ENCODE measurements at regions not wholly inside any gene's neighbourhood (a gene's known extent, or its start where the extent isn't known, plus 50 kb on each side); places are given as distances from the start of the nearest gene placed in this dataset.
A peak's percentile ranks its signal among the peaks of the same experiment; 100 is the strongest.

DNA sequence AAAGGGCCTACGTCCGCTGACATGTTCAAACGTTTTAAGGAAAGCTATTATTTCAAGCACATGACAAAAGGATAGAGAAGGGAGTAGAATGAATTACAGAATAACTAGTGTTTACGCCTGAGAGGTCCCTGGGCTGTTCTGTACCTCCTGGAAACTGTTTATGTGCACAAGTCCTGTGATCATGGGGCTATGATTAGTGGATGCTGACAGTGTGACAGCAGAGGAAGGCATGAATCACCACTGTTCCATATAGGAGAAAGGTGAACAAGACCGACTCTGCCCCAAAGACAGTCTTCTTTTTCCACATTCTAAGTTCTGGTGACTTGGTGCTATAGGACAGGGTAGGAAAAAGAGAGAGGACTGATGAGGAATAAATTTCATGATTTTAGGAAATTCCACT, 249.2 kb upstream of the PRDM1 start:
- POLR2A ChIA-PET = no interaction called here
- no peak for ATAC-seq
- no peak overlapping the region for H3K27ac Mint-ChIP-seq

DNA sequence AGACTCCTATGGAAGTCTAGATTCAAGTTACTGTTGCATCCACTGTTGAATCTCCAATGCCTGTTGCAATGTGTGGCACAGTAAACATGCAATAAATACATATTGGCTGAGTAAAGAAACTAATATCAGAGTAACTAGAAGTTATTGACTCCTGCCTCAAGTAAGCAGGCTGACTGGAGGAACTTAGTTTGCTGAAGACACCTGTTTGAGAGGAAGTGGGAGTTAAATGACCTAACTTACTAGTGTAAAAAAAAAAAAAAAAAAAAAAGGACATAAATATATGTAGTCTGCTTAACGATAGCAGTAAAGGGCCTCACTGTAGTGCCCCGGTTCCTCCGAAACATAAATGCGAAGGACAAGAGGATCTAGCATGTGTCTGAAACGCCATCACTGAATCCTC, 249.8 kb upstream of the PRDM1 start:
- Mint-ChIP-seq H3K36me3 (no peaks in the 10 kb centered on the region), H3K27ac (no peak overlapping the region), H3K4me3 (no peak overlapping the region), H3K27me3 (peaks cover 0 to 8% (median 0%) of the 10 kb centered on the region in 5 donors), H3K4me1 (peaks cover 0 to 10% (median 0%) of the 10 kb centered on the region in 4 donors), H3K9me3 (no peaks in the 10 kb centered on the region)
- POLR2A ChIA-PET = no interaction called here
- DNase-seq = no peak
- no peak for ATAC-seq

More for the DNA sequence above, 249.2 kb upstream of the PRDM1 start:
- Mint-ChIP-seq H3K4me1 (peaks cover 0 to 10% (median 0%) of the 10 kb centered on the region in 4 donors), H3K9me3 (peaks cover 0 to 5% (median 0%) of the 10 kb centered on the region in 9 donors), H3K36me3 (no peaks in the 10 kb centered on the region), H3K4me3 (no peak overlapping the region), H3K27me3 (peaks cover 0 to 8% (median 0%) of the 10 kb centered on the region in 5 donors)
- DNase-seq = no peak

DNA sequence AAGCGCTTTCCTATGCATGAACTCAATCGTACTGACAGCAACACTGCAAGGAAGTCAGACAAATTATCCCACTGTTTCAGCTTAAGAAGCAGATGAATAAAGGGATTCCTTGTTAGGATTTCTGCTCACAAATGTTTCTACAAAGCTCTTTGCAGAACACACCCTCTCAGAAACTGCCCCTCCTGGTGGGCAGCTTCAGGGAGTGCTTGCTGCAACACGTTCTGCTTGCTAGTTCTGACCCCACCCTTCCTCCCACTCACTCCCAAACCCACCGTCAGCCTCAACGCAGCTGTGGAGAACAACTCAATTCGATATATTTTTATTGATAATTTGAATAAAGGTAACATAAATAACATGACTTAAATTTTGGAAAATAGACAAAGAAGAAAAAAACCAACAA, 250.8 kb upstream of the PRDM1 start:
- Mint-ChIP-seq H3K27ac (no peak overlapping the region), H3K4me3 (no peak overlapping the region), H3K36me3 (no peaks in the 10 kb centered on the region), H3K27me3 (peaks cover 0 to 7% (median 0%) of the 10 kb centered on the region in 5 donors), H3K9me3 (no peaks in the 10 kb centered on the region), H3K4me1 (peaks cover 0 to 10% (median 0%) of the 10 kb centered on the region in 4 donors)
- DNase-seq (peak in 1 of 10 donors; percentile 4), ATAC-seq (no peak)
- POLR2A ChIA-PET = no interaction called here

DNA sequence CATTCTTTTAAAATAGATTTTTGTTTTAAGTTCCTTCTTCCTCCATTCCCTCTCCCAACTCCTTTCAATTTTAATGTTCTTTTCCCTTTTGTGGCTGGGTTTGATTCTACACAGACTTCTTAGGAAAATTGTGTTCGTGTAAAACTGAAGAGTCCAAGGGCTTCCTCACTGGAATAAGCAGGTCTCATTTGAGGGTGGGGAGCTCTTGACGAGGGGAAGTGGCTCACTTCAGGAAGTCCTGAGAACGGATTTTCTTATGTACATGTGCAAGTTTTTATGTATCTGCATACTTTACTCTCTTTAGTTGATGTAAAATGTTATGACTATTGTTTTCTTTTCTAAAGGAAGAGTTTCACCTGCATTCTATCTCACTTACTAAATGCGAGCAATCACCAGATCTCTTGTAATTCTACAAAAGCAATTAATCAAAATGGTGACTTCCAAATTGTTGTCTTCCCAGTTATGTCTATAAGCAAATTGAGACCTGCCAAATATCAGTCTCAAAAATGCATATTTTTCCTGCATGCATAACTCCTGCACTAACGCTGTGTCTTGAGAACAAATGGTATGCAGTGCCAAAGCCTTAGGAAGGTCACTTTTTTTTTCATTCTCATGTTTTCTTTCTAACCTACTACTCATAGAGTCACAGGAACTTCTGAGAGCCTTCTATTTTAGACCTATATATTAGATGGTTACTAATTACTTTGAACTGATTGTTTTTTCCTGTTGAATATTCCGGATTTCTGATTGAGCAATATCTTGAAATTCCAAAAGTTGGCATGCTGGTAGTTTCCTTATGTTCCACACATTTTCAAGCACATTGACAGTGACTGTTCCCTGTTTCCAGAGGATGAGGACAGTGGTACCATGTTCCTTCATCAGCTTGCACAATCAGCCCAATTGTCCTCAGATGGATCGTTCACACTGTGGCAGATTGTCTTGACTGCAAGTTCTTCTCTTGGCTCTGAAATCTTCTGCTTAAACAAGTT, 251.9 kb upstream of the PRDM1 start:
- ATAC-seq (no peak), DNase-seq (no peak)
- Mint-ChIP-seq H3K27ac (peak overlapping the region in 1 of 10 donors; percentile 73), H3K4me1 (peaks cover 0 to 10% (median 0%) of the 10 kb centered on the region in 4 donors), H3K36me3 (no peaks in the 10 kb centered on the region), H3K27me3 (peaks cover 0 to 6% (median 0%) of the 10 kb centered on the region in 5 donors), H3K9me3 (no peaks in the 10 kb centered on the region), H3K4me3 (no peak overlapping the region)
- POLR2A ChIA-PET = no interaction called here

DNA sequence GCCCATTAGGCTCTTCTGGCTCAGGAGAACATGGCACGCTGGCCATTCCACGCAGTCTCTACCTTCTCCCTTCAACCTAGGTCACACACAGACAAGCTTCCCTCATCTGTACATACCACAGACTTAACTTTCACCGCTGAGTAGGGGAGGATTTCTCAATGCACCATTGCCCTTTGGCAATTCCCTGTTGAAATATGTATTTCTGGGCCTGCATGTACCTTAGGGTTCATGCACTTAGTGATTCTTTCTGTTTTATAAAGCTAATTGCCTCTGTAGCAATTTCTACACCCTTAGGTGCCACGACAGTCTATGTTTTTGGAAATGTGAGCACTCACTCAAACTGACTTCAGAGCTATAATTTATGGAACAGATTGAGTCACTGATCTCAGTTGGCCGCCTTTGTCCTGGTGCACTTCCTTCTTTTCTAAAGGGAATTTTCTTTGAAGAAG, 253.8 kb upstream of the PRDM1 start:
- DNase-seq = no peak
- H3K27ac Mint-ChIP-seq = no peak overlapping the region

DNA sequence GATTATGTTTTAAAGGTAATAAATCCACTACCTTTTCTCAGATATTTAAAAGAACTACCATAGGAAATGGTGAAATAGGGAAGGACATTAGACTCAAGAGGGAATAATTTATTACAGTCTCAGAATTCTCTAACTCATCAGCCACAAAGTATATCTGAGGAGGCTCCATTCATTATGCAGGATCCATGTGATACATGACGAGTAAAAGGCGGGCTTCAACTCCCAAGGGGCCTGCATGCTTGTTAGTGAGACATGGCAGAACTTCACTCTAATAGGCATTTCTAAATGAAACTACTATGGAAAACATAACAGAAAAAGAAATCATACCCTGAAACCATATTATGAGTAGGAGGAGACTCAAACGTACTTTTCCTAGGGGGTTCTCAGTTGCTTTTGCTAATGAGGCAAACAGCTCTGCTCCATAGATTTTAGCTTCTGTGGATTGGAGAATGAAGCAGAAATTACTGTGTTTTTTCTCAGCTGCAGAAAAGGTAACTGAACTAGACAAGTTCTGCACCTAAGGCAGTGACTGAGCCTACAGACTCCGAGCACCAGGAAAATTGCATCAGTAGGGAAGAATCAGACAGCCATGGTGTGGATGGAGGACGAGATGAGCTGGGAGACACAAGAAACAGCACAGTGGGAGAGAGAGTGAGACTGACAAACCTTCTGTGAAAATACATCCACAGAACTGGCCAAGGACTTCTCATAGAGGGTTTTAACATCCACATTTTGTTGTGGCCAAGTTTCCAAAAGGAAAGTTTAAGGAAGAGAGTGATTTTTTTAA, 254.6 kb upstream of the PRDM1 start:
- Mint-ChIP-seq H3K9me3 (peaks cover 0 to 2% (median 0%) of the 10 kb centered on the region in 9 donors), H3K4me1 (peaks cover 0 to 6% (median 0%) of the 10 kb centered on the region in 4 donors), H3K27ac (peak overlapping the region in 1 of 10 donors; percentile 44), H3K27me3 (peaks cover 0 to 3% (median 1%) of the 10 kb centered on the region in 5 donors), H3K36me3 (peaks cover 0 to 8% (median 3%) of the 10 kb centered on the region in 3 donors), H3K4me3 (no peak overlapping the region)
- ATAC-seq (no peak), DNase-seq (no peak)
- POLR2A ChIA-PET = no interaction called here

More for the DNA sequence above, 253.8 kb upstream of the PRDM1 start:
- Mint-ChIP-seq H3K4me1 (peaks cover 0 to 10% (median 0%) of the 10 kb centered on the region in 4 donors), H3K36me3 (peaks cover 0 to 5% (median 0%) of the 10 kb centered on the region in 3 donors), H3K27me3 (peaks cover 0 to 6% (median 2%) of the 10 kb centered on the region in 5 donors), H3K9me3 (peaks cover 0 to 2% (median 0%) of the 10 kb centered on the region in 9 donors), H3K4me3 (no peak overlapping the region)
- POLR2A ChIA-PET = interaction anchor here (0.8 kb wide), 1 partner anchor 23 kb away, joined by 3 read pairs; no protein-coding TSS in a partner anchor
- ATAC-seq = no peak

DNA sequence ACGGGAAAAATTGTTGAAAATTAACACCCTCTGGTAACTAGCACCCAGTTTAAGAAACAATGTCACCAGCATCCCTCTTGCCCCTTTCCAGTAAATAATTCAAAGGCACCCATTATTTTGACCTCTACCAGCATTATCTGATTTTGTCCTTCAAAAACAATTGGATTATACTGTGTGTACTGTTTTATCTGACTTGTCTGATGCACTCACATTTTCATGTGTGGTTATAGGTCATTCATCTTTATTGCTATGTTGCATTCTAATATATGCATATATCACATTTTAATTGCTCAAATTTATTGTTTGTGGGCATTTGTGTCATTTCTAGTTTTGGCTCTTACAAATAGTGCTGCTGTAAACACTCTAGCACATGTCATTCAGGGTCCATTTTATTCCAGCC, 260.9 kb upstream of the PRDM1 start:
- peaks cover 0 to 13% (median 3%) of the 10 kb centered on the region in 9 donors for H3K9me3 Mint-ChIP-seq
- DNase-seq (no peak), ATAC-seq (no peak)
- no peaks in the 10 kb centered on the region for H3K4me1 Mint-ChIP-seq
- POLR2A ChIA-PET = no interaction called here
- H3K27me3 Mint-ChIP-seq = peaks cover 0 to 3% (median 2%) of the 10 kb centered on the region in 5 donors
- H3K27ac Mint-ChIP-seq = no peak overlapping the region
- peaks cover 0 to 20% (median 3%) of the 10 kb centered on the region in 3 donors for H3K36me3 Mint-ChIP-seq
- no peak overlapping the region for H3K4me3 Mint-ChIP-seq

DNA sequence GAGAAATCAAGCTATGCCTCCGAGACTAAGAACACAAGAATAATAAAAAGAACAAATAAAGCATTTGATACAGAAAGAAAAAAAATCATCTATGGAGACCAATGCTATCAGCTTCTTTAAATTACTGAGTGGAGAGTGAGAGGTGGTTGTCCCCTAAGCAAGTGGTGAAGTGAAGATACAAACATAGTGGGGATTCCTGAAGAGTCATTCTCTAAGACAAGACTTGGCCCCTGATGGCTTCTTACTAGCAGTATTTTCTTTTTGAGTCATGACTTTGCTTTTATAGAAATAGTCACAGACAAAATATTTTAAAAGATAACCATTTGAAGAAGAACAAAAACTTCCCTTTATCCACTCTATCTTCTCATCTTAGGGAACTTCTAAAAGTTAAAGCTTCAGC, 261.4 kb upstream of the PRDM1 start:
- Mint-ChIP-seq H3K4me1 (no peaks in the 10 kb centered on the region), H3K36me3 (peaks cover 0 to 20% (median 3%) of the 10 kb centered on the region in 3 donors), H3K4me3 (no peak overlapping the region), H3K9me3 (peaks cover 0 to 13% (median 3%) of the 10 kb centered on the region in 9 donors), H3K27me3 (peaks cover 0 to 3% (median 2%) of the 10 kb centered on the region in 5 donors), H3K27ac (no peak overlapping the region)
- ATAC-seq (no peak), DNase-seq (no peak)
- POLR2A ChIA-PET = no interaction called here

DNA sequence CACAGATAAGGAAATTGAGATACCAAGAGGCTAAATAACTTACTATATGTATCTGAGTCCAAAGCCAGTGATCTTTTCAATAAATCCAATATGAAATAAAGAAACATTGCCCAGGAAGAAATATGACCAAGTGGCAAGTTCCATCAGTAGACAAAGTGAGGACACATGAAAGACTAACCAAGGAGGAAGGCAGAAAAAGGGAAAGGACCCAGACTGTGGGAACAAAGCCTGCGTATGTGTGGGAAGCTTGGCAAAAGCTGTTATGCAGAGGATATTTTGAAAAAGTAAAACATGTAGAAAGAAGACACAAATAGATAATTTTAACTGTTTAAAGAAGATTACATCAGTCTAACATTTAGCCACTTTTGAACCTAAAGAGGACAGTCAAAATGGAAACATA, 264.4 kb upstream of the PRDM1 start:
- H3K27ac Mint-ChIP-seq = no peak overlapping the region
- H3K36me3 Mint-ChIP-seq = peaks cover 0 to 12% (median 2%) of the 10 kb centered on the region in 3 donors
- no peak for DNase-seq
- POLR2A ChIA-PET = no interaction called here
- no peak for ATAC-seq
- H3K4me3 Mint-ChIP-seq = no peak overlapping the region
- H3K9me3 Mint-ChIP-seq = peaks cover 0 to 13% (median 3%) of the 10 kb centered on the region in 9 donors
- no peaks in the 10 kb centered on the region for H3K4me1 Mint-ChIP-seq
- peaks cover 0 to 2% (median 0%) of the 10 kb centered on the region in 5 donors for H3K27me3 Mint-ChIP-seq

DNA sequence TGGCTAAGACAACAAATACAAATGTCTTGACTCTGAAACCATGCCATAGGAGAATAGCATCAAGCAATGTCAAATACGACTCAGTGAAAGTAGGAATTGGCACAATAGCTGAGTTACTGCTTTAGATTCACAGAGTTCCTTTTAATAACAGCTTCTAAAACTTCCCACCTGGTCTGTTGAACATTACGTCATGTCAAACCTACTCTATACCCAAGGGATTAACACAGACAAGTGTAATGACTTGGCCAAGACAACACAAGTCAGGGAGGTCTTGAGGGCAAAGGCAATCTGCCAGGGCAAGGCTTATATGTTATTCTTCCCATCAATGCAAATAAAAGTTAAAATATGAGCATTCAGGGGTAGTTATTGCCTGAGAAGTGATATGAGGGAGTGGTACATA, 265.1 kb upstream of the PRDM1 start:
- Mint-ChIP-seq H3K9me3 (peaks cover 0 to 13% (median 3%) of the 10 kb centered on the region in 9 donors), H3K36me3 (peaks cover 0 to 12% (median 0%) of the 10 kb centered on the region in 3 donors), H3K27me3 (peaks cover 0 to 4% (median 1%) of the 10 kb centered on the region in 5 donors), H3K4me3 (no peak overlapping the region), H3K4me1 (no peaks in the 10 kb centered on the region), H3K27ac (no peak overlapping the region)
- DNase-seq (no peak), ATAC-seq (no peak)
- POLR2A ChIA-PET = no interaction called here

DNA sequence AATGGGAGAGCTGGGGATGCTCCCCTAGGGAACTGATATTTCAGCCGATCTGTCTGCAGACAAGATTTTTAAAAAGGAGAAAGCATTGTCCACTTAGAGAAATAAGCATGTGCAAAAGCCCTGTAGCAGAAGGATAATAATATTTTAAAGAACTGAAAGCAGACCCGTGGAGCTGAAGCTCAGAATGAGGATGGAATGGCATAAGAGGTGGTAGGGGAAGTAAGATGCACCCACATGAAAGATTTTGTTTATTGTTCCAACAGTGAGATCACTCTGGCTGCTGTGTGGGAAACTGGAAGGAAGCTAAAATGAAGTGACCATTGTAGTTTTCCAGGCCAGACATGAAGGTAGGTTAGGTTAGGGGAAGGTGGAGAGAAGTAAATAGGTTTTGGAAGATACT, 266.4 kb upstream of the PRDM1 start:
- DNase-seq = no peak
- H3K9me3 Mint-ChIP-seq = peaks cover 0 to 13% (median 3%) of the 10 kb centered on the region in 9 donors
- H3K27me3 Mint-ChIP-seq = peaks cover 0 to 4% (median 1%) of the 10 kb centered on the region in 5 donors
- POLR2A ChIA-PET = interaction anchor here (0.6 kb wide), 1 partner anchor 10 kb away, joined by 4 read pairs; no protein-coding TSS in a partner anchor
- no peak overlapping the region for H3K27ac Mint-ChIP-seq
- H3K4me1 Mint-ChIP-seq = peaks cover 0 to 1% (median 0%) of the 10 kb centered on the region in 4 donors
- ATAC-seq = no peak
- no peak overlapping the region for H3K4me3 Mint-ChIP-seq
- H3K36me3 Mint-ChIP-seq = peaks cover 0 to 12% (median 0%) of the 10 kb centered on the region in 3 donors

DNA sequence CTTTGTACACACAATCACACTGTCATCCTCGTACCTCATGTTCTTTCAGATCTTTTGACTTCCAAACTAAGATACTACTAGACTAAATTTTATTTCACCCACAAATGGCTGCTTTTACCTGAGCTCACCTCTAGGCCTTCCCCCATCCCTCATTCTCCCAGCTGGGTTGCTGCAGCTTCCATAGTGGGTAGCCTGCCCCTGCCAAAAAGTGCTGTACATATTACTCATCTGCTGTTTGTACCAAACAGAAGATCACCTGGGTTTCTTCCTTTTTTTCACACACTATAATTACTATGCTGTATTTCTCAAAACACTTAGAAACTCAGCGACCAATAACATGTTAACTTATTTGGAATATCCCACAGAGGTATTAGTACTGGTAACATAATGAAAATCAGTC, 267.6 kb upstream of the PRDM1 start:
- DNase-seq (no peak), ATAC-seq (no peak)
- Mint-ChIP-seq H3K9me3 (peaks cover 0 to 13% (median 3%) of the 10 kb centered on the region in 9 donors), H3K4me3 (no peak overlapping the region), H3K4me1 (peaks cover 0 to 1% (median 0%) of the 10 kb centered on the region in 4 donors), H3K27me3 (peaks cover 0 to 4% (median 1%) of the 10 kb centered on the region in 5 donors), H3K36me3 (peaks cover 0 to 12% (median 0%) of the 10 kb centered on the region in 3 donors), H3K27ac (no peak overlapping the region)
- POLR2A ChIA-PET = no interaction called here
